Heart left ventricle (tissue), 16 donors: ENCODE measurements at regions not wholly inside any gene's neighbourhood (a gene's known extent, or its start where the extent isn't known, plus 50 kb on each side); places are given as distances from the start of the nearest gene placed in this dataset.

Experiments used
- ATAC-seq, 4 donors: fragments of 200-7000 bp; cut with Tn5 transposase; one replicate each; pipeline ENCODE4 v1.9.1; 2020 to 2022; ENCODE audit warnings: moderate library complexity in 4 of 4, mild to moderate bottlenecking in 3 of 4, moderate number of reproducible peaks in 1 of 4
- DNase-seq, 5 donors: peaks; one replicate each; pipeline ENCODE4 v3.0.0-alpha.2; 2020
- H3K27ac ChIP-seq, 12 donors: fragments of 200-600 bp; sonication (generic) in 4 of 12; one replicate each; pipeline versions ENCODE4 v1.5.0 to v1.8.0; 2016 to 2022; ENCODE audit warnings: mild to moderate bottlenecking in 2 of 12
- H3K27me3 ChIP-seq, 9 donors: fragments of 200-600 bp; sonication (generic) in 2 of 9; one replicate each; pipeline versions ENCODE4 v1.5.1 to v1.8.0; 2016 to 2022; ENCODE audit warnings: mild to moderate bottlenecking in 3 of 9
- H3K36me3 ChIP-seq, 9 donors: fragments of 200-600 bp; sonication (generic) in 2 of 9; one replicate each; pipeline versions ENCODE4 v1.5.0 to v1.8.0; 2018 to 2022; ENCODE audit warnings: mild to moderate bottlenecking in 2 of 9
- H3K4me1 ChIP-seq, 12 donors: fragments of 200-600 bp; sonication (generic) in 4 of 12; one replicate each; pipeline versions ENCODE4 v1.5.0 to v1.8.0; 2016 to 2022; ENCODE audit warnings: mild to moderate bottlenecking in 3 of 12
- H3K4me3 ChIP-seq, 12 donors: fragments of 200-600 bp; sonication (generic) in 4 of 12; one replicate each; pipeline versions ENCODE4 v1.5.0 to v1.8.0; 2017 to 2022; ENCODE audit warnings: mild to moderate bottlenecking in 9 of 12, moderate library complexity in 4 of 12
- H3K9me3 ChIP-seq, 12 donors: fragments of 200-600 bp; sonication (generic) in 4 of 12; one replicate each; pipeline versions ENCODE4 v1.5.0 to v1.8.0; 2016 to 2022; ENCODE audit warnings: mild to moderate bottlenecking in 1 of 12
- CTCF ChIP-seq, 12 donors: fragments of 200-600 bp; sonication (generic) in 4 of 12; IDR thresholded peaks; one replicate each; pipeline versions ENCODE4 v1.5.0 to v1.8.0; 2018 to 2022; ENCODE audit warnings: antibody characterized with exemption in 12 of 12, mild to moderate bottlenecking in 5 of 12
- POLR2A ChIP-seq, 2 donors: fragments of 450-650 bp; IDR thresholded peaks; one replicate each; pipeline ENCODE4 v1.6.1; 2017; ENCODE audit warnings: antibody characterized with exemption in 2 of 2, mild to moderate bottlenecking in 2 of 2, moderate library complexity in 2 of 2
- WGBS, 4 donors: extraction: QIAGEN DNeasy Blood & Tissue Kit in 2 of 4; methylation state at CpG; one replicate each; pipeline versions ENCODE4 v1.1.5 to v1.1.7; 2013 to 2018; 5-methylcytosine and 5-hydroxymethylcytosine counted together
- intact Hi-C, 10 donors: fragments of 100-400 bp; cut with DNase I; formaldehyde crosslinking; loops; one replicate each; pipeline versions ENCODE4 v1.11.1 to v1.14.2; 2022
- donor health status: ischemic (EF 13 %, LVEDD 7.1; RV severe dilation, severe dysfunction).
- donor health status: healthy with polysubstance abuse.
- donor health status: DM: no; HTN: yes; CAD: no.
- donor health status: DM: no; HTN: no; CAD: no.
- donor health status: ischemic (EF 25% LVEDD 6.9; RV normal size, moderate dysfunction).
- donor health status: ischemic (EF 25% LVEDD 5.7; RV mildly dilated, moderate dysfunction).
- donor health status: healthy.
- donor health status: DM: yes; HTN: yes; CAD: no.
- donor health status: ischemic (EF 35%, LVEDD 5.7; RV mildly dilated, moderate dysfunction).
- donor health status: nonischemic (EF 11% LVEDD 7.7; RV severe dilation, severe dysfunction).
- donor health status: DM: yes; HTN: yes; CAD: no.
- donor health status: PGD.
- donor health status: ischemic (EF 29% LVEDD 5.4; RV normal size, mild dysfunction).
- donor health status: nonischemic (EF 23%, LVEDD 6.1; RV moderate dilation, normal function).

GRCh38 chr2:177114712-177115111 is 97.9 kb upstream of the HNRNPA3 start:
- Histone ChIP-seq H3K4me3 (no peak overlapping the region), H3K27me3 (peaks cover 0 to 3% (median 0%) of the 10 kb centered on the region in 9 donors), H3K4me1 (no peaks in the 10 kb centered on the region), H3K27ac (no peak overlapping the region), H3K36me3 (no peaks in the 10 kb centered on the region), H3K9me3 (peaks cover 0 to 5% (median 0%) of the 10 kb centered on the region in 12 donors)
- intact Hi-C loops, result no loop called here
- WGBS, 4 donors, result 90 to 96% (median 92%) methylated on average over 5 of the region's 5 CpGs
- TF ChIP-seq CTCF (IDR thresholded peaks at IDR 0.05) (no peak), POLR2A (IDR thresholded peaks at IDR 0.05) (no peak)
- no peak for ATAC-seq
- no peak for DNase-seq

GRCh38 chr2:177117755-177118154 is 94.8 kb upstream of the HNRNPA3 start:
- H3K27me3 ChIP-seq, result peaks cover 0 to 14% (median 0%) of the 10 kb centered on the region in 9 donors
- WGBS, 4 donors, result 91 to 94% (median 93%) methylated on average over 3 of the region's 3 CpGs
- H3K4me3 ChIP-seq, result no peak overlapping the region
- TF ChIP-seq CTCF (IDR thresholded peaks at IDR 0.05), result no peak
- no peak for TF ChIP-seq POLR2A (IDR thresholded peaks at IDR 0.05)
- no peaks in the 10 kb centered on the region for H3K36me3 ChIP-seq
- H3K27ac ChIP-seq, result no peak overlapping the region
- H3K4me1 ChIP-seq, result no peaks in the 10 kb centered on the region
- ATAC-seq (no peak), DNase-seq (no peak)
- intact Hi-C loops, result no loop called here
- peaks cover 0 to 5% (median 0%) of the 10 kb centered on the region in 12 donors for H3K9me3 ChIP-seq

- ATAC-seq (no peak), DNase-seq (no peak)
- H3K36me3 ChIP-seq, result no peaks in the 10 kb centered on the region
- WGBS, 4 donors, result 61 to 81% (median 71%) methylated on average over 2 of the region's 2 CpGs
- TF ChIP-seq CTCF (IDR thresholded peaks at IDR 0.05) (no peak), POLR2A (IDR thresholded peaks at IDR 0.05) (no peak)
- H3K27me3 ChIP-seq, result peaks cover 0 to 19% (median 0%) of the 10 kb centered on the region in 9 donors
- H3K27ac ChIP-seq, result no peak overlapping the region
- intact Hi-C loops, result no loop called here
- H3K4me3 ChIP-seq, result no peak overlapping the region
- no peaks in the 10 kb centered on the region for H3K4me1 ChIP-seq
- H3K9me3 ChIP-seq, result peaks cover 0 to 5% (median 0%) of the 10 kb centered on the region in 12 donors
These were observed 94.0 kb upstream of the HNRNPA3 start for GRCh38 chr2:177118636-177119035.

- ATAC-seq, result no peak
- Histone ChIP-seq H3K27ac (no peak overlapping the region), H3K9me3 (peaks cover 0 to 3% (median 0%) of the 10 kb centered on the region in 12 donors), H3K27me3 (peaks cover 0 to 19% (median 0%) of the 10 kb centered on the region in 9 donors), H3K4me1 (no peaks in the 10 kb centered on the region), H3K4me3 (no peak overlapping the region), H3K36me3 (no peaks in the 10 kb centered on the region)
- intact Hi-C loops, result no loop called here
- TF ChIP-seq CTCF (IDR thresholded peaks at IDR 0.05), result no peak
- TF ChIP-seq POLR2A (IDR thresholded peaks at IDR 0.05), result no peak
- WGBS, 4 donors, result 93 to 96% (median 95%) methylated on average over 5 of the region's 5 CpGs
- no peak for DNase-seq
These were observed 93.5 kb upstream of the HNRNPA3 start for GRCh38 chr2:177119099-177119498.
